NK-92 (cell line): ENCODE measurements at regions not wholly inside any gene's neighbourhood (a gene's known extent, or its start where the extent isn't known, plus 50 kb on each side); places are given as distances from the start of the nearest gene placed in this dataset.
"Not testable (repeated sequence)": the region's sequence is repeated elsewhere in the genome, so short reads cannot be mapped to it uniquely, and the experiment has no call there.

Source experiments
- DNase-seq: peaks from one replicate; lab custom pipeline; 2025; ENCODE audit not compliant: unreplicated experiment; lab: John Stamatoyannopoulos, UW

GRCh38 chr11:38746516-38746915 is 2148.5 kb upstream of the RAG2 start:
- not testable (repeated sequence) for DNase-seq

GRCh38 chr11:38723361-38723760 is 2125.3 kb upstream of the RAG2 start:
- DNase-seq: no peak

GRCh38 chr11:38721586-38722315 is 2123.7 kb upstream of the RAG2 start:
- no peak for DNase-seq

GRCh38 chr11:38718659-38719058 is 2120.6 kb upstream of the RAG2 start:
- DNase-seq: no peak

DNA sequence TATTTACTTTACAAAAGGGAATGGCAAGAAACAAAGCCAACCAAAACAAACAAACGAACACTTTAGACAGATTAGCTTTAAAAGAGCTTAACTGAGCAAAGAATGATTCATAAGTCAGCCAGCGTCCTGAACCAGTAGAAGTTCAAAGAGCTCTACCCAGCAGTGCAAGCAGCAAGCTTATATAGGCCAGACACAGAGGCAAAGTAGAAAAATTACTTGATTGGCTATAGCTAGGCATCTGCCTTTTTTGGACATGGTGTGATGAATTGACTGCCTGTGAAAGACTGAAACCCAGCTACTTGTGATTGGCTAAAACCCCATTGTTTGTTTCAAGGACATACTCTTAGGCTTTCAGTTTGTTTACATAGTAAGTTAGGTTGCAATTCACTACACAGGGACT is 2120.0 kb upstream of the RAG2 start:
- no peak for DNase-seq

- no peak for DNase-seq
Measured at GRCh38 chr11:38711110-38711509, 2113.1 kb upstream of the RAG2 start.

GRCh38 chr11:38710262-38710661 is 2112.2 kb upstream of the RAG2 start:
- DNase-seq: no peak

DNA sequence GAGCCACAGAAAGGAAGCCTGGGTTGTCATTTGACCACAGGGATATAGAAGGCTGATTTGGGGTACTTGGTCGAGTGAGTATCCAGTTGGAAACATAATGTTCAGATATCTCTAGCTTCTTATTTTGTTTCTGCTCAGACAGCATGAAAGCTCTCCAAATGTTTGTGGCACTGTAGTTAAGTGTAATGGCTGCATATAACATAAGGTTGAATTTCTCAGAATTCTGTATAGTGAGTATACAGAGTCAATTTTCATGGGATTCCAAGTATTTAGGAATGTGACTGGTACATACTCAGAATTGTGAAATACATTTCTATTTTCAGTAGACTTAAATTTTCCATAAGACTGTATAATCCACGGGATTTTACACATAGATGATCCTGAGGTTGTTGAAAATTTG is 2102.1 kb upstream of the RAG2 start:
- no peak for DNase-seq

GRCh38 chr11:38693306-38693705 is 2095.3 kb upstream of the RAG2 start:
- no peak for DNase-seq

- not testable (repeated sequence) for DNase-seq
Measured at GRCh38 chr11:38690211-38690610, 2092.2 kb upstream of the RAG2 start.

- DNase-seq: no peak
Measured at GRCh38 chr11:38687008-38687407, 2089.0 kb upstream of the RAG2 start.

DNA sequence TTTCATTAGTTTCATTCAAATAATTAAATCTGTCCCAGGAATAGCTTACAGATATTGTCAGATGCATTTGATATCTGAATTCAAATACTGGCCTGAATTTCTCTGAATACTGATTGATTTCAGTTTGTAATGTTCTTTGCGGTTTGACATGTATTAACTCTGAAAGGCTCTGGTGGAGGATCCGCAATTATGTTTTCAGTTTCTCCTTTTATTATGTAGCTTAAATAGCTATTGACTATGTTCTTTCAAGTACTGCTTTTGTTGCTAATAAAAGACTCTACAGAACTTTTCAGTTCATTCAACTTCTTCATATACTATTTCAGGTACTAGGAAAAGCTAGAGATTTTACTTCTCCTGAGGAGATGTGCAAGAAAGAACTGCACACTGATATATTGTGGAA is 2085.4 kb upstream of the RAG2 start:
- no peak for DNase-seq

- DNase-seq: no peak
Measured at GRCh38 chr11:38680746-38681145, 2082.7 kb upstream of the RAG2 start.

DNA sequence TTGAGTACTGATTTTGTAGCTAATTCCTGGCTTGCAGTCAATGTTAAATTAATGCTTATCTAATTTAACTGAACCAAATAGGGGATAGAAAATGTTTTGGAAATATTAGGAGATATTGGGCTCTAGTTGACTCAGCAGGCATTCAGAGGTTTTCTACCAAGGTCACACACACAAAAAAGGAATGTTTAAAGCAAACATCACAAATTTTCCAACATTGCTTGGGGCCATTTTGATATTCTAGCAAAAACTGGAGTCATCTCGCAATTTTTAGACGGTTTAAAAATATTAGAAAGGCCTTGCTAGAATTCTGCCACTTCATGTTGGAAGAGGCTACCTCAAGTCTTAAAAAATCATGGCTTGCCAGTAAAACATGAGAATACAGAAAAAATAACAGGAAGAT is 2082.1 kb upstream of the RAG2 start:
- no peak for DNase-seq

DNA sequence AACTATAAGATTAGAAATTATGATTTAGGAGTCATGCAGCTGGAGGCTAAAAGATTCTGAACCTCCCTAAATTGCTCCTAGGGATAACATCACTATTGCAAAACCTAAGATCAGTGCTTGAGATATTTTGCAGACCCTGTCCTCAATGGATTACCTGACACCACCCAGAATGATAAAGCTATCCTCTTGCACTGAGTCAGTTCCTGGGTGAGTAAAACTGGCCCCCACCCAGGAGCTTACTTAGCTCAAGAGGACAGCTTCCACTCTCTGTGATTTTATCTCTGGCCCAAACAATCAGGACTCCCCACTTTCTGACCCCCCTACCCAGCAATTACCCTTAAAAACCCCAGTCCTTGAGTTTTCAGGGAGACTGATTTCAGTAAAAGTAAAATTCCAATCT is 2074.4 kb upstream of the RAG2 start:
- no peak for DNase-seq

- no peak for DNase-seq
Measured at GRCh38 chr11:38667359-38667758, 2069.3 kb upstream of the RAG2 start.

GRCh38 chr11:38648604-38649003 is 2050.6 kb upstream of the RAG2 start:
- DNase-seq: no peak

- no peak for DNase-seq
Measured at GRCh38 chr11:38646382-38646781, 2048.3 kb upstream of the RAG2 start.

- DNase-seq: no peak
Measured at GRCh38 chr11:38640854-38641253, 2042.8 kb upstream of the RAG2 start.

- no peak for DNase-seq
Measured at GRCh38 chr11:38612701-38613100, 2014.7 kb upstream of the RAG2 start.

GRCh38 chr11:38601371-38601770 is 2003.3 kb upstream of the RAG2 start:
- not testable (repeated sequence) for DNase-seq

DNA sequence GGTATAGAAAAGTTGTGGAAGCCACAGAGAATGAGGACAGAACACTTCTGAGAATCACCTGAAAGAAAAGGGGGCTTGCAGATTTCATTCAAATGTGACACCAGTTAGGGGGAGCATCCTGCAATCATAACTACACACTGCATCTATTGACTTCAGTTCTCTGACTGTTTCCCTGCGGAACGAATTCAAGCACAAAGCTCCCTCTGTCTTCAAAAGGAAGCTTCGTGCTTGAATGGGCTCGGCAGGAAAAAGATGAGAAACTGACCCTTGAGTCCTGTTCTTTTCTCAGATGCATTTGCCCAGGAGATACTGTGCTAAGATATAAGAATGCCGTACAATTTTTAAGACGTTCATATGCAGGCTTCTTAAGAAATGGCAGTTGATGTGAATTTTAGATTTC is 2000.4 kb upstream of the RAG2 start:
- no peak for DNase-seq

DNA sequence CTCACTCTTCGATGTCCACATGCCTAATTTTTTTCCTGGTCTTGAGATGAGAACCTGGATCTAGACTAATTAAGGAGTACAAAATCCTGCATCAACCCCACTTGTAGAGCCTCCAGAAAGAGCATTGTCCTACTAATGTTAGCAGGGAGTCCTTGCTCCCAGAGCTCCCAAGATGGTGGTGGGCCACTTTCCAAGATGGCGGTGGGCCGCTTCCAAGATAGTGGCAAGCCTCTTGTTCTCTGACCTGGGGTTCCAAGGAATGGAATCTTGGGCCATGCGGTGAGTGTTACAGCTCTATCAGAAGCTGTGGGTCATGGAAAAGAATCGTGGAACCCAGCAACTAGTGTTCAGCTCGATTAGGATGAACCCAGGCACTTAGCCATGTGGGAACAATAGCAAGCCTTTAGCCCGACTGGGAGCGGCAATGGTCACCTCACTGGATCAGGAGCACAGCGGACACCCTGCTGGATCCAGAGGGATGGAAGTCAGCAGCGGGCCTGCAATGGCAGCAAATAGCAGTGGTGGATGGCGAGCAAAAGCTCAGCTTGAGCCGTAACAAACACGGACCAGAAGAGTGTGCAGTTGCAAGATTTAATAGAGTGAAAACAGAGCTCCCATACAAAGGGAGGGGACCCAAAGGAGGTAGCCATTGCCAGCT is 1997.5 kb upstream of the RAG2 start:
- DNase-seq: not testable (repeated sequence)
